Epithelial cell of esophagus (primary cell): ENCODE measurements at regions not wholly inside any gene's neighbourhood (a gene's known extent, or its start where the extent isn't known, plus 50 kb on each side); places are given as distances from the start of the nearest gene placed in this dataset.

Experiments
- DNase-seq: peaks from one replicate; pipeline ENCODE4 v3.0.0; 2010; ENCODE audit warnings: low read depth
- H3K4me3 ChIP-seq: 2 replicates; pipeline ENCODE4 v1.5.1; 2011; ENCODE audit warnings: mild to moderate bottlenecking, low read length, control low read depth
- CTCF ChIP-seq: IDR thresholded peaks from 2 replicates; pipeline ENCODE4 v1.5.1; 2011; ENCODE audit warnings: low read depth, mild to moderate bottlenecking, low read length, control low read depth, inconsistent platforms; ENCODE audit not compliant: insufficient read depth; ENCODE audit errors: missing control alignments

GRCh38 chr16:79914961-79915720, 314.6 kb upstream of the MAF start:
- no peak for TF ChIP-seq CTCF
- DNase-seq: no peak
- no peak overlapping the region for H3K4me3 ChIP-seq

- peak; percentile 9 for DNase-seq
- no peak overlapping the region for H3K4me3 ChIP-seq
- no peak for TF ChIP-seq CTCF
Observed at GRCh38 chr16:79912592-79913310, 312.2 kb upstream of the MAF start.

GRCh38 chr16:79911660-79912059, 311.1 kb upstream of the MAF start:
- TF ChIP-seq CTCF: no peak
- no peak for DNase-seq
- no peak overlapping the region for H3K4me3 ChIP-seq

GRCh38 chr16:79909571-79909970, 309.0 kb upstream of the MAF start:
- no peak overlapping the region for H3K4me3 ChIP-seq
- no peak for TF ChIP-seq CTCF
- DNase-seq: no peak

GRCh38 chr16:79903471-79903870, 302.9 kb upstream of the MAF start:
- no peak for TF ChIP-seq CTCF
- no peak for DNase-seq
- no peak overlapping the region for H3K4me3 ChIP-seq

- TF ChIP-seq CTCF: no peak
- no peak for DNase-seq
- H3K4me3 ChIP-seq: no peak overlapping the region
Observed at GRCh38 chr16:79902351-79902750, 301.8 kb upstream of the MAF start.
